SIG-M5 (cell line): ENCODE measurements at regions not wholly inside any gene's neighbourhood (a gene's known extent, or its start where the extent isn't known, plus 50 kb on each side); places are given as distances from the start of the nearest gene placed in this dataset.
"Not testable (repeated sequence)": the region's sequence is repeated elsewhere in the genome, so short reads cannot be mapped to it uniquely, and the experiment has no call there.

Source experiments
- DNase-seq: peaks from one replicate; lab custom pipeline; 2025; lab: John Stamatoyannopoulos, UW

DNA sequence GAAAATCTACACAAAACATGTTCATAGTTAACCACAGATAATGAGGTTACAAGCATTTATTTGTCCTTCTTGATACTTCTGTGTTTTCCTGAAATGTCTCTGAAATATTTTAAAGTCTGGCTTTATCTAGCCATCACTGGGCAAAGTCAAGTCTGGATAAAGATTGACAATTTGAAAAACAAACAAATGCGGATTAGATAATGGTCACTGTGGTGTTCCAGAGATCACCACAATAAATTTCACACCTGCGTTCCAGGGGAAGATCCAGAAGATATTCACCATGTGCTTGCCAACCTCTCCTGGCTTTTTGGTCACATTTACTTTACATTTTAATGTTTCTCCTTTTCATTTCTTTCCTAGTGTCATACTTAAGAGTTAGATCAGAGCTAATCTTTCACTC is 109.7 kb upstream of the CCDC28A start:
- DNase-seq, result no peak

DNA sequence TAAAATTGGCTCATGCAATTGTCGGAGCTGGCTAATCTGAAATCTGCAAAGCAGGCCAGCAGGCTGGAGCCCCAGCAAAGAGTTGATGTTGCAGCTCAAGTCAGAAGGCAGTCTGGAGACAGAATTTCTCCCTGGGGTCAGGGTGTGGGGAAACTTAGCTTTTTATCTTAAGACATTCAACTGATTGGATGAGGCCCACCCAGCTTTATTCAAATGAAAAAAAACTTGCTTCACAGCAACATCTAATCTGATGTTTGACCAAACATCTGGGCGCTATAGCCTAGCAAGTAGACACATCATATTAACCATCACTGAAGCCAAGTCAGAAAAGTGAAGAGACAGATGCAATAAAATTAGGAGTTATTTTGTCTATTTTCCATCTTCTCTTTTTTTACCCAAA is 108.8 kb upstream of the CCDC28A start:
- DNase-seq, result no peak

DNA sequence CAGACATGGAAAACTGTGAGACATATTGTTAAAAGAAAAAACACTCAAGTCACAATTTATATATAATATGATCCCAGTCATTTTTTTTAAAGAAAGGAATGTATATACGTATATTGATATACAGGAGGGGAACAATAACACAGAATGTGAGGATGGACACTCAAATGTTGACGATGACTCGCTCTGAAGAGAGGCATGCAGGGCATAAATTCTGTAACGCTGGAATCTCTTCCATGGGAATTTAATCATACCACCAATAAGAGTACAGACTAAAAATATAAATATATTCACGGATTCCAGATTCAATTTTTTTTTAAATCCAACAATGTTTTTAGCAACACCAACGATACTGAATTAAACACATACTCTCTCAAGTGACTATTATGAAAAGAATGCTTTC is 106.9 kb upstream of the CCDC28A start:
- no peak for DNase-seq

DNA sequence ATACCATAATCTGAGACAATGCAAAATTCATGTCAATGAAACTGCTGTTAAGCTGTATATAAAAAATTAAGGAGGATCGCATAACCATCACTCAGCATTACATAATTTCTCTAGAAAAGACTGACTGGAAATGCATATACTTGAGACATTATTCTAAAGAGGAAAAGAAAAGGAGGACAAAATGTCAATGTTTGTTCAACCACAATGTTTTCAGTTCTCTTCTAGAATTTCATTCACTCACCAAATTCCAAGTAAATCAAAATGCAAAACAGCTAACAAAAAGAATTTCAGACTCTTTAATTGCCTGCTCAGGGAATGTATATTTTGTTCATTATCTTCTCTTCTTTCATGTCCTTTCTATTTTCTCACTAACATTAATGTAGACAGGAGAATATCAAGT is 106.2 kb upstream of the CCDC28A start:
- DNase-seq, result no peak

DNA sequence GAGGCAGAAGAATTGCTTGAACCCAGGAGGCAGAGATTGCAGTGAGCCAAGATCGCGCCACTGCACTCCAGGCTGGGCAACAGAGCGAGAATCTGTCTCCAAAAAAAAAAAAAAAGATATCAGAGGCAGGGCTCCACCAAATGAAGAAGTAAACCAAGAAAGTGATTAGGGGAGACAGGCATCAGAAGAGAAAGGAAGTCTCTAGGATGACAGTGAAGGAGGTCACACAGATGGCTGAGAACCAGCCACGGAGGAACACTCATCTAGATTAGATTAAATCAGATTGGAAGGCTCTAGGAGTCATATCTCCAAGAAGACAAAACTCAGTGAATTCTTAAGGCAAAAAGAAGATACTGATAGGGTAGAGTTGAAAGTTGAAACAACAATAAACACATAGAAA is 102.2 kb upstream of the CCDC28A start:
- DNase-seq, result no peak

DNA sequence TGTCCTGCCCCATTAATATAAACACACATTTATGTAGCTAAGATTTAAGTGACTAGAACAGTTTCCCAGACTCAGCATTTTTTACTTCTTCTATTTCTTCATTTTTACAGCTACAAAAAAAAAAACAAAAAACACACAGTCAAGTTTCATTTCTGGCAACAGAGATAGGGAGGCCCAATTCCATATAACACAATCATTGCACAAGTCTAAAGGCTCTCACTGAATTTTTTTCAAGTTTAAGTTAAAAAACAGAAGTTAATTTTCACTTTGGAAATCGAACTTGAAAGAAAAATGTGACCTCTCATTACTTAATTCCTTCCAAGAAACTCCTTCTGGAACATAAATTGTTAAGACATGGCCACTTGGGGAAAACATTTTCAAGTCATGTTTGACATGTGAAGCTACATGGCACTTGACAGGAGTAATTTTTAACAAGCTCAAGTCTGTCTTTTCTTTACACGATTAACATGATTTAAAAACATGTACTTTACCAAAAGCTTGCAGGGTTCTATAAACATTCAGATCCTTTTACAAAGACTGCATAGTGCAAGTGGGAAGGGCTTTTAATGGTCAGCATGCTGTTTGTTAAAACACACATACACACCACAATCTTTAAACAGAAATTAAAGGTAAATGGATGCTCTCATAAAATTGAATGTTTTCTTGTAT is 100.1 kb upstream of the CCDC28A start:
- DNase-seq, result no peak

DNA sequence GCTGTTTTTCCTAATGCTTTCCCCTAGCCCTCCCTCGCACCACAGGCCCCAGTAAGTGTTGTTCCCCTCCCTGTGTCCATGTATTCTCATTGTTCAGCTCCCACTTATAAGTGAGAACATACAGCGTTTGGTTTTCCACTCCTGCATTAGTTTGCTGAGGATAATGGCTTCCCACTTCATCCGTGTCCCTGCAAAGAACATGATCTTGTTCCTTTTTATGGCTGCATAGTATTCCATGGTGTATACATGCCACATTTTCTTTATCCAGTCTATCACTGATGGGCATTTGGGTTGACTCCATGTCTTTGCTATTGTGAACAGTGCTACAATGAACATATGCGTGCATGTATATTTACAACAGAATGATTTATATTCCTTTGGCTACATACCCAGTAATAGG is 99.1 kb upstream of the CCDC28A start:
- not testable (repeated sequence) for DNase-seq

DNA sequence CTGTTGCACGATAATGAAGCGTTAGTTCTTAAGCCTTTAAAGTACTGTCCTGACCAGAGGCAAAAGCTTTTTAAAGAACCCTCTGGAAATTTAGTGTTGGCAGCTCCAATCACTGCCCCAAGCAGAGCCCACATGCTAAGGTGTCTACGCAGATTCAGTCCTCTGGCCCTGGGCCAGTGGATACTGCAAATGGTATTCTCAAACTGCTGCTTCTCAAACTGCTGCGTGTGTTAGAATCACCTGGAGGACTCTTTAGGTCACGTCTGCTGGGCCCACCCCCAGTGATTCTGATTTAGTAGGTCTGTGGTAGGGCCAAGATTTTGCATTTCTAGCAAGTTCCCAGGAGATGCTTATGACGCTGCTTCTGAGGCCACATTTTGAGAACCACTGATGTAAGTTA is 96.0 kb upstream of the CCDC28A start:
- DNase-seq, result no peak

DNA sequence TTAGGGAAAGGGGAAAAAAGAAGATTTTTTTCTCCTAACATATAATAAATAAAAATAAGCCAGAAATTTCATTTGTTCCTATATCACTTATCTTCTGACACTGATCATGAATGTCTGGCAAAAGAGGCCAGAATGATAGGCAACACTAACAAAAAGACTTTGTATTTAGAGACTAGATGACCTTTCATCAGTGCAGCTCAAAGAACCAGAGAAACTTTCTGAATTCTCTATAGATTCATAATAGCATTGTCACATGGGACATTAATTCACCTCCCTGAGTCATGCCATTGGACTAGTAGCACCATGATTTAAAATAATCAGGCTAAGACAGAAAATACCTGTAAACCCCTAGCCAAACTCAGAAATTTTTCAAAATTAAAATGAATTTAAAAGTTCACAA is 95.4 kb upstream of the CCDC28A start:
- no peak for DNase-seq

DNA sequence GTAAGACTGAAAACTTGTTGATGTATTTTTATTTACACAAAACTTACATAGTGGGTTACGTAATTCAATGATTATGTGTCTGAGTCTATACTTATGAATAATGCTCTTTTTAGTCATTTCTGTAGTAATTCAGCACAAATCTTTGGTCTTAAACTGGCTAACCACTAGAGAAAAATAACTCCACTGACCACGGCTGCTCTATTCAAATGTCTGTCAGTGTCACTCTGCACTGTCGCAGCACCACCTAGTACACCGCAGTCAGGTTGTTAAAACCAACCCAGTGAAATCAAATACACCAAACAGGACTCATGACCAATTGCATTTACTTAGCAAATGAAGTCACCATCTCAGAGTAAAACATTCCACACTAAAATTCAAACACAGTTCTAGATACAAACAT is 93.5 kb upstream of the CCDC28A start:
- DNase-seq, result no peak

DNA sequence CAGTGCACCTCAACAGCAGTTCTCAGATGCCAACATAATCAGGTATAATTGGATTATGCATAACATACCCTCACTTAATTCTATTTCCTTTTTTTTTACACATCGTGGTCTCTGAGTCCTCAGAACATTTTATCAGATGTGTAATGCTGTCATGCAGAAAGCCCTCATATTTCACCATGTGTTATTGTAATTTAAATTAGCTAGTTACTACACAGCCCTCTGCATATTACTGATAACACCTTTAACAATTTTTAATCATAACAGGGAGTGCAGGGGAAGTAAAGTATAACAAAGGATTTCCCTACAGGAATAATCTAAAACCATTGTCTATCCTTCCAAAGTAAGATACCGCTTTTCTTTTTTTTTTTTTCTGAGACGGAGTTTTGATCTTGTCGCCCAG is 91.9 kb upstream of the CCDC28A start:
- DNase-seq, result no peak

DNA sequence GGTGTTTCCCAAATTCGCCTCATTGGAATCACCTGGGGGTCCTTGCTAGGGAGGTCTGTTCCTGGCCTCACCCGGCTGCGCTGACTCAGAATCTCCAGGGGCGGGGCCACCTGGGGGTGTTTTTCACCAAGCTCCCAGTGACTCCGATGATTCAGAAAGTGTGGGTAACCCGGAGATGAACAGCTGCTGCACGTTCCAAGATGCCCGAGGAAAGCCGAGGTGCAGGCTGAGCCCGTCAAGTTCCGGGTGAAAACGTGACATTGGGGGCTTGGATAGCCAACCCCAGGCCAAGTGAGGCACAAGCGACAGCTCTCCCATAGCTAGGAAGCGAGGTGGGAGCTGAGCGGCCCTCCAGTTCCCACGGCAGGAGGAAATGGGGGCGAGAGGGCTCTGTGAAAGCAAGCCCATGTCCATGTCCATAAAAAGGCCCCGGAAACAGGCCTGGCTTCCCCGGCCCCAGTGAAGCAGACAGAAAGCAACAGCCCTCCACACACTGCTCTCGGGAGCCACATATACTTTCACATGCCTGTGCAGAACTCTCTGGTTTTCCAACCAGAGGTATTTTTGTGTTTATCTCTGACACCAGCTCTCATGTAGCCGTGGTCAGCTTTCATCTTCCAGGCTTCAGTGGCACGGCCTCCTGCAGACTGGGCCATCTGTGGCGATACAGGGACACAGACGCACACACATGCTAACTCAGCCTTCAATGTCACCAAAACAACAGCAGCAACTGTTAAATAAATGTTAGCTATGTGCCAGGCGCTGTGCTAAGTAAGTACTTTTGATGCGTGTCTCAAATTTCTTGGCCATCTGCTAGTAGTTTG is 90.7 kb upstream of the CCDC28A start:
- DNase-seq, result no peak

DNA sequence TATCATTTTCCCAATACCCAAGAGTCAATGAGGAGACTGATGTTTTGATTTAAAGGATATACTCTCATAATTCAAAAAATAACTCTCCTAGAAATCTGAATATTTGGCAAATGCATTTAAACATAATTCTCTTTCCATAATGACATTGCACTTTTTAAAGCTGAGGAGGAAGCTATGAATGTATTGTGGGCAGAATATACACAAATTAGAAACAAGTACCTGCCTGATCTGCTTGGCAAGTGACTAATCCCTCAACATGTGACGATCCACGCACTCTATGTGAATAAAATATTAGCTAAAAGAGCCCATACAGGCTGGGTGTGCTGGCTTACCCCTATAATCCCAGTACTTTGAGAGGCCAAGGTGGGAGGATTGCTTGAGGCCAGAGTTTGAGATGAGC is 88.3 kb upstream of the CCDC28A start:
- no peak for DNase-seq

DNA sequence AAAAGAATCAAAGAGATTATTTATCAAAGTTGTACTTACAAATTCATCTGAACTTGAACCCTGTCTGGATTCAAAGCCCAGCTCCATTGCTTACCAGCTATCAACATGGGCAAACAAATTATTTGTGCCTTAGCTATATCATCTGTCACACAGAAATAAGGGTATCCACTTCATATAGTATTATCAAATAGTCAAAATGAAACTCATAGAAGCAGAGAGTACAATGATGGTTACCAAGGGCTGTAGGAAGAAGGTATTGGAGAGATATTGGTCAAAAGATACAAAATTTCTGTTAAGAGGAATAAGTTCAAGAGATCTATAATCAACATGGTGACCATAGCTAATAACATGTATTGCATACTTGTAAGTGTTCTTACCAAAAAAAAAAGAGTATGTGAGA is 87.8 kb upstream of the CCDC28A start:
- DNase-seq, result no peak

DNA sequence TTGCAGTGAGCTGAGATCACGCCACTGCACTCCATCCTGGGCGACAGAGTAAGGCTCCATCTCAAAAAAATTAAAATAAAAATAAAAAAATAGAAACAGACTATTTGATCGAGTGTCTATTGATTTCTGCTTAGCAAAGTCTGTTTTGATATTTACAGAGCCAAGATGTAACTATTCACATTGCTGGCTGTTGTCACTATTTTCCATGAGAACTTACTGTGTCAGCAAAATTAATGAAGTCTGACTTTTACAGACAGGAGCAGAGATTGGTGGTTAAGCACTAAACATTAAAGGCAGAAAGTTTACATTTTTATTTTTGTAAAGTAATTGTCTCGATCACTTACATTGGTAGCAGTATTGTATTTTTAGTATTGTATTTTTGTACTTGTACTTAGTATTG is 85.0 kb upstream of the CCDC28A start:
- DNase-seq, result no peak

DNA sequence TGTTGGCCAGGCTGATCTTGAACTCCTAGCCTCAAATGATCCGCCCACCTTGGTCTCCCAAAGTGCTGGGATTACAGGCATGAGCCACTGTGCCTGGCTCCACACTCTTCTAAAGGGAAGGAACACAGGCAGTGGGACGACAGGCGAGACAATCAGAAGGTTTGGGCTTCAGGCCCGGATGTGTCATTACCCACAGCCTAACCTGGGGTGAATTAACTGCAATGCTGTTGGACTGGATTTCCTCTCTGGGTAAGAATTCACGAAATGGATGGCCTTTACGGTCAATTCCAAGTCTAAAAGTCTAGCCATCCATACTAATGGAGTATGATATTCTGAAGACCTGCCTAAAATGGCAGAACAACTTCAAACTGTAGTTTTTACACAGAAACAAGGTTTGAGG is 83.7 kb upstream of the CCDC28A start:
- DNase-seq, result no peak

DNA sequence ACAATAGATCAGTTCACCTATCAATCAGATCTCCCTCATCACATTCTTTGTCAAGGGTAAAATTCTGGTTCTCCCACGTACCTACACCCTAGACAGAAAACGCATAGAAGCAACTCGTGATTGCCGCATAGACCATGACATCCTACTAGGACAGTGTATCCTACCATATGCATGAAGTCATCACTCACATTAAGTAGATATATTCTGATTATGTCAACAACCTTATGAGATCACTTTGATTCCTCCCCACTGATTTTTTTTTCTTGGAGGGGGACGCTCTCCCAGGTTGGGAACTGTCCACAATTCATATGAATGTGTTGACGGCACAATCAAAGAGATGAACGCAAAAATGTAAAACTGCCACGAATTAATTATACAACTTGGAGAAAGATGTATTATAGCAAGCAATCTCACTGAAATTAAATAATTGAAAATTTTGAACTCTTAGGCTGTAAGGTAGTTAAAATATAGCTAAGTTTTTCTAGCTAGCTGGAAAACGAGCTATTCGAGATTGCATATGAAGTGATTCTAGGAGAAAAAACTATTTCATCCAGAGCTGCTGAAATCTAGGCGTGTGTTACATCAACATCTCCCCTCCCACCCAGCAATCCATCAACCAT is 82.5 kb upstream of the CCDC28A start:
- DNase-seq, result no peak

DNA sequence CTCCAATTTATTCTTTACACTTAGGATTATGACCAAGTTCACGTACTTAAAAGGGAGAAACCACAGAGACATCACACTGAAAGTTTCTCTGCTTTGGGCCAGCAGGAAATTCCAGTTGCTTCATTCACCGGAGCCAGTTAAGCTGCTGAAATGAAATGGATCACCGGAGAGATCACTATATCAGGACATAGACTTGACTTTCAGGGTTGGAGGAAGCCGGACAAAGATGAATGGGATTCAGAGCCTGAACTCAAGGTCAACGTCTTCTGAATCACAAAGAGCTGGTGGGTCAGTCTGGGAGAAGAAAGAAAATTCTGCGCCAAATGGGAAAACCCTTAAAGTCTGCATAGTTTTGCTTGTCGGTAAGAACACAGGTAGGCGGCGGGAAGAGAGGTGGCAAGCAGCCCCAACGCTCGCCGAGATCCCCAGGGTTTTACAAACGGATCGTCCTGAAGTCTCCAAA is 81.9 kb upstream of the CCDC28A start:
- DNase-seq, result no peak

DNA sequence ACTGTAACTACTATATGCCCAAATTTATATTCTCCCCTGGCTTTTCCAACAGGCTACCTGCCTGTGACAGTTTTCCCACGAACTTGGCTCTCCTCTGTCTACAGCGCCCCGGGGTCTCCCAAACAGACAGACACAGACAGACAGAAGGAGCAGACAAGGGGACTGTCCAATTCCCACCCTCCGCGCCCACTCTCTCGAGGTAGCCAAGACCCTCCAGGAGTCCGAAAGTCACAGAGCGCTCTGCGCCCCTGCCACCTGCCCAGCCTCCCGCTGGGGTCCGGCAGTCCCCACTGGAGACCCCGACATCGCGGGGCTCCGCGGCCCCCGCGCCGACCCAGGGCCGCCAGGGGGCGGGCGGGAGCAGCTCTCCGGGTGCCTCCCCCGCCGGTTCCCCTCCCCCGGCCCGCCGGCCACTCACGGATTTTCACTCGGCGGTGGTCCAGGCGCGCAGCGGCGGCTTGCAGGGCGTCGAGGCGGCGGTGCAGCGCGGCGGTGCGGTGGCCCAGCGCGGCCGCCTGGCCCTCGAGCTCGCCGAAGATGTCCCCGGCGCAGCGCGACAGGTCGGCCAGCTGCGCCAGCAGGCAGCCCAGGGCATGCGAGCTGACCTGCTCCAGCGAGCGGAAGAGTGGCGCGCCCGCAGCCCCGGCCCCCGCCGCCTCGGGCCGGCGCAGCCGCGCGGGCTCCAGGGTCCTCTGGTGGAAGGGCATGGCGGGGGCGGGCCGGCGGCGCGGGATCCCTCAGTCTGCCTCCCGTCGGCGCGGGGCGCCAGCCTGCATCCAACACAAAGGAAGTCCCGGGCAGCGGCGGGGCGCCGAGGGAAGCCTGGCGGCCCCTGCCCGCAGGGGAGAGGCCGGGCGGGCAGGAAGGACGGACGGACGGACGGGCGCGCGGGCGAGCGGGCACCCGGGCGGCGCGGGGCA is 81.3 kb upstream of the CCDC28A start:
- no peak for DNase-seq

DNA sequence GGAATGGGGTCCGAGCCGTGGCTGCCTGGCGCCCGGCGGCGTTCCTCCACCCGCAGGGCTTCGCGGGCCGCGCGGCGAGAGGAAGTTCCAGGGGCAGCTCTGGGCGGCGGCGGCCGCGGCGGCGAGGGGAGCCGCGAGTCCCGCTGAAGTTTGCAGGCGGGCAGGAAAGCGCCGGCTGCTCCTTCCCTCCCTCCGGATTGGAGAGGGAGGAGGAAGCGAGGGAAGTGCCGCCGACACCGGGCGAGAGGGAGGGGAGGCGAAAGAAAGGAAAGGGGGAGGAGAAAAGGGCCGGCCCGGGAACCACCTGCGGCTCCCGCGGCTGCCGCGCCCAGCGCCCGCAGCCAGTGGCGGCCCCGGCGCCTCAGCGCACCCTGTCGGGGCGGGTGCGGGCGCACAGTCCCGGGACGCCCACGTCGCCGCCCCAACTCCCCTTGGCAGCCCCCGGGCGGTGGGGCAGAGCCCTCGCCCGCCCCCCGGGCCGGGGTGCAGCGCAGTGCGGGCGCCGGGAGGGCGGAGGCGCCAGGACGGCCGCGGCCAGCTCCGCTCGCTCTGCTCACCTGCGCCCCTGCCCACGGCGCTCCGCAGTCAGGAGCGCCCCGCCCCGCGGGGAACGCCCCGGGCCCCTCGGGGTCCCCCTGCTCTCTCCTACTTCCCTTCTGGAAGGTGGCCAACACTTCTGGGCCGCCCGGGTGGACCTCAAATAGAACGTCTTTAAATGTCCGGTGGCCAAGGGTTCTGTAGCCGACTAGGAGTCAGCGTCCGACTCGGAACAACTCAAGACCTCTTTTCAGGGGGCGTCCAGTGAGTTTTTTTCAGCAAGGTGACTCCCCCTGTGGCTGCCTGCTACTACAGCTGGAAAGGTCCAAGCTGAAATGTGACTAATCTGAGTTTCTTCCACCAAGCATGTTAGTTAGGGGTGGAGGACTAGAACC is 80.3 kb upstream of the CCDC28A start:
- DNase-seq, result no peak

DNA sequence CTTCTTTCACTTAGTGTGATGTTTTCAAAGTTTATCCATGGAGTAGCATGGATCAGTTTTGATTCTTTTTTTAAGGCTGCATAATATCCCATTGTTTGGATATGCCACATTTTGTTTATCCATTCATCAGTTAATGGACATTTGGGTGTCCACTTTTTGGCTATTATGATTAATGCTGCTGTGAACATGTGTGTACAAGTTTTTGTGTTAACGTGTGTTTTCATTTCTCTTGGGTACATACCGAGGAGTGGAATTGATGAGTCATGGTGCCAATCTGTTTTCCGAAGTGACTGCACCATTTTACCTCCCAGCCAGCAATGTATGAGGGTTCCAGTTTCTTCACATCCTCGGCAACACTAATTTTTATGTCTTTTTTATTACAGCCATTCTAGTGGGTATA is 78.4 kb upstream of the CCDC28A start:
- no peak for DNase-seq
